H1 (cell line): ENCODE measurements at regions not wholly inside any gene's neighbourhood (a gene's known extent, or its start where the extent isn't known, plus 50 kb on each side); places are given as distances from the start of the nearest gene placed in this dataset.

Experiments used
- CTCF ChIA-PET: fragments of 300-600 bp; sonication (Branson Sonifier 250); formaldehyde crosslinking; loops from one replicate; lab custom pipeline; 2021; ENCODE audit not compliant: partially characterized antibody; lab: Charles Lee
- POLR2A ChIA-PET: fragments of 300-600 bp; sonication (Branson Sonifier 250); formaldehyde crosslinking; loops from one replicate; lab custom pipeline; 2021; ENCODE audit warnings: inconsistent platforms; ENCODE audit not compliant: partially characterized antibody; lab: Charles Lee
- DNase-seq, 2 experiments: peaks; one replicate each; pipeline versions ENCODE4 v3.0.0 to v3.0.0-alpha.2; 2010 to 2022; ENCODE audit warnings: low spot score in 2 of 2, low read depth in 1 of 2, mixed read lengths in 1 of 2
- FAIRE-seq: peaks from 2 replicates; lab custom pipeline; 2011; peaks lifted over from hg19 to GRCh38; lab: Jason Lieb, UNC
- H2AFZ ChIP-seq: 2 replicates; pipeline ENCODE4 v1.8.1; 2012; ENCODE audit warnings: low read length, inconsistent platforms
- H2AK5ac ChIP-seq: 2 replicates; pipeline ENCODE4 v1.6.1; 2013; ENCODE audit warnings: low read depth, low read length
- H2BK120ac ChIP-seq: replicated peaks from 2 replicates; pipeline ENCODE3; 2013; ENCODE audit warnings: low read depth, low read length, inconsistent platforms
- H2BK12ac ChIP-seq: 2 replicates; pipeline ENCODE4 v1.6.1; 2013; ENCODE audit warnings: low read depth, low read length
- H2BK15ac ChIP-seq: 2 replicates; pipeline ENCODE4 v1.6.1; 2013; ENCODE audit warnings: low read length
- H2BK20ac ChIP-seq: 2 replicates; pipeline ENCODE4 v1.6.1; 2013; ENCODE audit warnings: low read length
- H2BK5ac ChIP-seq: 2 replicates; pipeline ENCODE4 v1.6.1; 2013; ENCODE audit warnings: low read depth, low read length
- H3K14ac ChIP-seq: 2 replicates; pipeline ENCODE4 v1.6.1; 2013; ENCODE audit warnings: inconsistent platforms; ENCODE audit not compliant: insufficient read length
- H3K18ac ChIP-seq: 2 replicates; pipeline ENCODE4 v1.6.1; 2013; ENCODE audit warnings: low read length; ENCODE audit errors: extremely low read depth
- H3K23ac ChIP-seq: 2 replicates; pipeline ENCODE4 v1.6.1; 2013; ENCODE audit warnings: inconsistent platforms; ENCODE audit not compliant: insufficient read length
- H3K23me2 ChIP-seq: 2 replicates; pipeline ENCODE4 v1.6.1; 2013; ENCODE audit warnings: low read depth, low read length
- H3K27ac ChIP-seq: 2 replicates; pipeline ENCODE4 v1.6.1; 2011; ENCODE audit warnings: low read depth, low read length, inconsistent platforms
- H3K27me3 ChIP-seq, 4 experiments: replicated peaks in 1 of 4; 1 replicate in 1 of 4; 2 replicates in 3 of 4; pipeline versions ENCODE4 v1.6.1 to v1.8.1; 2011 to 2013; ENCODE audit warnings: low read length in 3 of 4, mild to moderate bottlenecking in 3 of 4, inconsistent platforms in 2 of 4, mixed read lengths in 2 of 4, moderate library complexity in 1 of 4; ENCODE audit not compliant: control insufficient read depth in 3 of 4, insufficient read depth in 3 of 4; ENCODE audit errors: extremely low read depth in 1 of 4
- H3K36me3 ChIP-seq, 4 experiments: 2 replicates each; pipeline versions ENCODE4 v1.6.1 to v1.8.1; 2011 to 2013; ENCODE audit warnings: mild to moderate bottlenecking in 4 of 4, low read length in 3 of 4, moderate library complexity in 2 of 4, control low read depth in 1 of 4, inconsistent platforms in 1 of 4; ENCODE audit not compliant: insufficient read depth in 4 of 4, control insufficient read depth in 2 of 4
- H3K4ac ChIP-seq: replicated peaks from 2 replicates; pipeline ENCODE3; 2013; ENCODE audit warnings: low read length, low read depth, mixed read lengths, inconsistent platforms; ENCODE audit not compliant: insufficient read length
- H3K4me1 ChIP-seq, 4 experiments: replicated peaks in 1 of 4; 1 replicate in 1 of 4; 2 replicates in 3 of 4; pipeline versions ENCODE4 v1.6.1 to v1.8.1; 2011 to 2013; ENCODE audit warnings: low read length in 3 of 4, inconsistent platforms in 2 of 4, mixed read lengths in 1 of 4; ENCODE audit not compliant: insufficient read depth in 4 of 4, control insufficient read depth in 3 of 4
- H3K4me2 ChIP-seq, 2 experiments: 2 replicates each; pipeline versions ENCODE4 v1.6.1 to v1.8.1; 2011 to 2013; ENCODE audit warnings: low read depth in 2 of 2, low read length in 2 of 2, control low read depth in 1 of 2, inconsistent platforms in 1 of 2, mild to moderate bottlenecking in 1 of 2; ENCODE audit not compliant: insufficient read depth in 1 of 2
- H3K4me3 ChIP-seq, 4 experiments: fragments of 200-600, 300-600 bp in 1 of 4; sonication (generic), shearing (Covaris generic), sonication (Bioruptor Twin) in 1 of 4; 2 replicates each; pipeline versions ENCODE4 v1.5.1 to v1.8.1; 2011 to 2016; ENCODE audit warnings: low read length in 4 of 4, low read depth in 3 of 4, control low read depth in 2 of 4, inconsistent platforms in 2 of 4, mild to moderate bottlenecking in 2 of 4, mixed read lengths in 1 of 4, moderate library complexity in 1 of 4; ENCODE audit not compliant: insufficient read depth in 2 of 4; ENCODE audit errors: extremely low read depth in 1 of 4
- H3K56ac ChIP-seq: replicated peaks from 2 replicates; pipeline ENCODE3; 2013; ENCODE audit warnings: low read depth, mild to moderate bottlenecking, mixed read lengths, low read length, inconsistent platforms; ENCODE audit not compliant: insufficient read length
- H3K79me1 ChIP-seq: 2 replicates; pipeline ENCODE4 v1.6.1; 2013; ENCODE audit warnings: low read depth, low read length, control low read depth
- H3K79me2 ChIP-seq, 2 experiments: 2 replicates each; pipeline versions ENCODE4 v1.6.1 to v1.8.1; 2012 to 2013; ENCODE audit warnings: low read length in 2 of 2, mild to moderate bottlenecking in 2 of 2, inconsistent platforms in 1 of 2; ENCODE audit not compliant: insufficient read depth in 2 of 2, control insufficient read depth in 1 of 2
- H3K9ac ChIP-seq, 4 experiments: replicated peaks in 1 of 4; 1 replicate in 1 of 4; 2 replicates in 3 of 4; pipeline versions ENCODE4 v1.6.1 to v1.8.1; 2011 to 2013; ENCODE audit warnings: low read depth in 3 of 4, low read length in 3 of 4, control low read depth in 2 of 4, mild to moderate bottlenecking in 2 of 4, moderate library complexity in 2 of 4, inconsistent platforms in 1 of 4; ENCODE audit errors: extremely low read depth in 1 of 4
- H3K9me3 ChIP-seq, 2 experiments: 2 replicates each; pipeline versions ENCODE4 v1.6.1 to v1.8.1; 2012 to 2013; ENCODE audit warnings: mild to moderate bottlenecking in 2 of 2, moderate library complexity in 2 of 2, control low read depth in 1 of 2, inconsistent platforms in 1 of 2, low read depth in 1 of 2, low read length in 1 of 2, mixed read lengths in 1 of 2; ENCODE audit not compliant: insufficient read depth in 2 of 2
- H4K20me1 ChIP-seq, 2 experiments: replicated peaks in 1 of 2; 2 replicates each; pipeline versions ENCODE3 to v1.8.1; 2011 to 2013; ENCODE audit warnings: inconsistent platforms in 2 of 2, low read length in 2 of 2, mild to moderate bottlenecking in 1 of 2; ENCODE audit not compliant: insufficient read depth in 2 of 2, control insufficient read depth in 1 of 2
- H4K5ac ChIP-seq: 2 replicates; pipeline ENCODE4 v1.6.1; 2013; ENCODE audit warnings: low read length, low read depth, mixed read lengths, inconsistent platforms; ENCODE audit not compliant: insufficient read length
- H4K8ac ChIP-seq: 2 replicates; pipeline ENCODE4 v1.8.0; 2013; ENCODE audit warnings: mild to moderate bottlenecking, moderate library complexity, low read length, inconsistent platforms; ENCODE audit not compliant: insufficient read depth; ENCODE audit errors: extremely low read depth
- H4K91ac ChIP-seq: replicated peaks from 2 replicates; pipeline ENCODE3; 2013; ENCODE audit warnings: low read length, mixed read lengths, inconsistent platforms; ENCODE audit not compliant: insufficient read length
- CBX8 ChIP-seq: fragments of 300-800, 300-1000 bp; sonication (generic); IDR thresholded peaks from 2 replicates; pipeline ENCODE4 v1.7.1; 2016; ENCODE audit warnings: low read depth, low read length, borderline replicate concordance
- CEBPB ChIP-seq: IDR thresholded peaks from 2 replicates; pipeline ENCODE4 v1.6.1; 2012; ENCODE audit warnings: low read depth, low read length
- CHD2 ChIP-seq: IDR thresholded peaks from 2 replicates; pipeline ENCODE4 v1.6.1; 2012; ENCODE audit warnings: low read length, improper control_type of control experiment
- GABPA ChIP-seq: IDR thresholded peaks from 2 replicates; pipeline ENCODE4 v1.6.1; 2011; ENCODE audit warnings: mild to moderate bottlenecking, low read length, moderate library complexity, borderline replicate concordance; ENCODE audit not compliant: insufficient read depth
- POLR2AphosphoS5 ChIP-seq: IDR thresholded peaks from 2 replicates; pipeline ENCODE4 v1.6.1; 2011; ENCODE audit warnings: low read depth, low read length
- RBBP5 ChIP-seq: IDR thresholded peaks from 2 replicates; pipeline ENCODE4 v1.7.1; 2012; ENCODE audit warnings: low read depth, mild to moderate bottlenecking, inconsistent platforms, low read length, moderate library complexity, borderline replicate concordance
- RFX5 ChIP-seq: IDR thresholded peaks from 2 replicates; pipeline ENCODE4 v1.6.1; 2011; ENCODE audit warnings: low read depth, low read length, improper control_type of control experiment, borderline replicate concordance
- RXRA ChIP-seq: IDR thresholded peaks from 2 replicates; pipeline ENCODE4 v1.6.1; 2011; ENCODE audit warnings: low read depth, mild to moderate bottlenecking, low read length, moderate library complexity; ENCODE audit not compliant: insufficient read depth
- SIN3A ChIP-seq, 2 experiments: IDR thresholded peaks in 1 of 2; conservative IDR thresholded peaks in 1 of 2; 2 replicates each; pipeline ENCODE4 v1.6.1; 2011 to 2012; ENCODE audit warnings: low read length in 2 of 2, improper control_type of control experiment in 1 of 2, low read depth in 1 of 2, mild to moderate bottlenecking in 1 of 2
- SIX5 ChIP-seq: IDR thresholded peaks from 2 replicates; pipeline ENCODE4 v1.6.1; 2011; ENCODE audit warnings: mild to moderate bottlenecking, low read depth, low read length
- SUZ12 ChIP-seq: fragments of 200-600 bp; sonication (generic); IDR thresholded peaks from 2 replicates; pipeline ENCODE4 v1.6.1; 2012; ENCODE audit warnings: mild to moderate bottlenecking, inconsistent platforms, low read length, moderate library complexity, mixed read lengths
- TBP ChIP-seq: IDR thresholded peaks from 2 replicates; pipeline ENCODE4 v1.6.1; 2011; ENCODE audit warnings: low read depth, low read length, improper control_type of control experiment
- TCF12 ChIP-seq: IDR thresholded peaks from 2 replicates; pipeline ENCODE4 v1.6.1; 2011; ENCODE audit warnings: low read depth, mild to moderate bottlenecking, low read length
- WGBS, 2 experiments: shearing (Covaris generic) in 1 of 2; methylation state at CpG; one replicate each; pipeline versions ENCODE4 v1.1.6 to v1.1.7; 2013 to 2015; ENCODE audit warnings: low lambda C conversion rate in 2 of 2, mixed read lengths in 2 of 2, inconsistent platforms in 1 of 2, low coverage in 1 of 2, missing lambda C conversion rate in 1 of 2; ENCODE audit not compliant: insufficient replicate concordance in 2 of 2, insufficient coverage in 1 of 2, insufficient read length in 1 of 2; ENCODE audit errors: extremely low coverage in 1 of 2, missing lambda C conversion rate in 1 of 2; 5-methylcytosine and 5-hydroxymethylcytosine counted together

GRCh38 chr3:15958692-15959433 is 161.1 kb upstream of the ANKRD28 start:
- no peak overlapping the region for H2BK5ac ChIP-seq
- no peak overlapping the region for H4K8ac ChIP-seq
- no peak overlapping the region for H3K14ac ChIP-seq
- H3K4ac ChIP-seq: no peak overlapping the region
- no peak overlapping the region for H3K9ac ChIP-seq
- H2BK120ac ChIP-seq: no peak overlapping the region
- no peak for DNase-seq
- TF ChIP-seq RFX5: no peak
- TF ChIP-seq SIN3A (conservative IDR thresholded peaks at IDR 0.05 in 1 of 2, IDR thresholded peaks at IDR 0.05 in 1 of 2; ENCODE audit: low read depth in 1 of 2, low read length in 2 of 2): no peak
- TF ChIP-seq CEBPB: no peak
- TF ChIP-seq RBBP5: no peak
- no peak for TF ChIP-seq GABPA
- TF ChIP-seq POLR2AphosphoS5: no peak
- no peak for TF ChIP-seq TCF12
- no peak for TF ChIP-seq CHD2
- no peak for TF ChIP-seq TBP
- TF ChIP-seq SUZ12: no peak
- no peak for TF ChIP-seq CBX8
- TF ChIP-seq SIX5: no peak
- no peak for TF ChIP-seq RXRA
- H3K4me3 ChIP-seq: no peak overlapping the region
- H3K9me3 ChIP-seq: no peaks in the 10 kb centered on the region
- H4K91ac ChIP-seq: no peak overlapping the region
- H3K27me3 ChIP-seq: no peaks in the 10 kb centered on the region
- CTCF ChIA-PET: interaction anchor here (5.4 kb wide), 1 partner anchor 17 kb away, joined by 34 read pairs; no protein-coding TSS in a partner anchor
- H3K4me1 ChIP-seq: no peaks in the 10 kb centered on the region
- H3K23me2 ChIP-seq: no peaks in the 10 kb centered on the region; the same call in 1 of the 2 replicates
- H3K4me2 ChIP-seq: no peak overlapping the region
- H3K79me2 ChIP-seq: no peaks in the 10 kb centered on the region
- H3K27ac ChIP-seq: no peak overlapping the region
- H4K5ac ChIP-seq: no peak overlapping the region
- no peak for FAIRE-seq
- no peak overlapping the region; the same call in 1 of the 2 replicates for H2AFZ ChIP-seq
- no peak overlapping the region for H2BK12ac ChIP-seq
- H3K36me3 ChIP-seq: no peaks in the 10 kb centered on the region; a peak in 1 of 8 replicates
- no peaks in the 10 kb centered on the region for H4K20me1 ChIP-seq
- H2BK20ac ChIP-seq: no peak overlapping the region
- no peak overlapping the region for H2AK5ac ChIP-seq
- no peak overlapping the region for H3K23ac ChIP-seq
- H3K18ac ChIP-seq: no peak overlapping the region
- POLR2A ChIA-PET: no interaction called here
- no peak overlapping the region for H3K56ac ChIP-seq
- H3K79me1 ChIP-seq: no peaks in the 10 kb centered on the region
- WGBS, 2 experiments: 98% methylated on average over 3 of the region's 3 CpGs; no CpG with 5 or more reads in 1 of the 2 experiments
- no peak overlapping the region for H2BK15ac ChIP-seq
